ENCODE measurements at regions not wholly inside any gene's neighbourhood (a gene's known extent, or its start where the extent isn't known, plus 50 kb on each side); places are given as distances from the start of the nearest gene placed in this dataset.

- no peak for DNase-seq (ENCODE audit: low spot score)
- Histone ChIP-seq H3K27me3 (replicated peaks; ENCODE audit: insufficient read depth) (peaks cover 2% of the 10 kb centered on the region), H3K36me3 (no peaks in the 10 kb centered on the region), H3K4me1 (replicated peaks) (no peaks in the 10 kb centered on the region), H3K4me3 (no peak overlapping the region), H3K9me3 (no peaks in the 10 kb centered on the region), H3K27ac (no peak overlapping the region)
- TF ChIP-seq POLR2AphosphoS5 (IDR thresholded peaks at IDR 0.05) (no peak), CTCF (IDR thresholded peaks at IDR 0.05) (no peak), POLR2A (IDR thresholded peaks at IDR 0.05) (no peak)
- 32% methylated on average over 6 of the region's 6 CpGs for WGBS
- intact Hi-C loops (cut with DNase I), result no loop called here
Observed at GRCh38 chr6:99036672-99037071, 88.9 kb upstream of the FBXL4 start.

DNA sequence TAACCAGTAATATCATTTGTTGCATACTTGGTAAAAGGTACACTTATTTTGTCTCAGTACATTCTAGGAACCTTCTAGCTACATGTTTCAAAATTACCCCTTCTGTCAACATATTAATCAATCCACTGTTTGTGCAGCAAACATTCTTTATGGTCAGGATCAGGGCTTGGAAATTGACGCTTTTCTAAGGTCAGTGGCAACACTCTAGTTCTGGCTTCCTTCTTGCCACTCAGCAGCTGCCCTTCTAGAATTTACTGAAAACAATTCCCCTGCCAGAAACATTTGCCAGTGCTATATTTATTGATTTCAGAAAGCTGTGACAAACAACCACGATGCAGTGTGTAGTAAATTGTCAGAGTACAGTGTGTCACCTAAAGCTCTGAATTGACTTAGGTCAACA lies 84.7 kb upstream of the FBXL4 start:
- no peaks in the 10 kb centered on the region for H3K27me3 ChIP-seq (replicated peaks; ENCODE audit: insufficient read depth)
- TF ChIP-seq CTCF (IDR thresholded peaks at IDR 0.05), result no peak
- no peak for TF ChIP-seq POLR2AphosphoS5 (IDR thresholded peaks at IDR 0.05)
- no peak for TF ChIP-seq POLR2A (IDR thresholded peaks at IDR 0.05)
- H3K4me1 ChIP-seq (replicated peaks), result no peaks in the 10 kb centered on the region
- H3K27ac ChIP-seq, result no peak overlapping the region
- WGBS, result 44% methylated on average over 2 of the region's 2 CpGs
- H3K36me3 ChIP-seq, result no peaks in the 10 kb centered on the region
- intact Hi-C loops (cut with DNase I), result no loop called here
- H3K9me3 ChIP-seq, result no peaks in the 10 kb centered on the region
- no peak overlapping the region for H3K4me3 ChIP-seq
- no peak for DNase-seq (ENCODE audit: low spot score)

DNA sequence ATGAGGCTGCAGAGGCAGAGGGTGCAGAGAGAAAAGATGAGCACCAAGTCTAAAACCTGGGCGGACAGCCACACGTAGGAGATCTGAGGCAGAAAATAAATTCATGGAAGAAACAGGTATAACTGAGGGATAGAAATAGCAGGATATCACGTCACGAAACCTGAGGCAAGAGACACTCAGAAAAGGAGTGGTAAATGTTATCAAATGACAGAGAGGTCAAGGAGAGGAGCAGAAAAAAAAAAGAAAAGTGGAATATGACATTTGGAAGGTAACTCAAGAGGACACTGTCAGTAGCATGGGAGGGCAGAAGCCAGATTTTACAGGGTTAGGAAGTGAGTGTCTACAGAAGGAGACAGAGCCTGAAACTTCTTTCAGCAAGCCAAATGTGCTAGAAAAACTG lies 84.2 kb upstream of the FBXL4 start:
- H3K9me3 ChIP-seq, result no peaks in the 10 kb centered on the region
- no peak overlapping the region for H3K4me3 ChIP-seq
- intact Hi-C loops (cut with DNase I), result no loop called here
- no peak overlapping the region for H3K27ac ChIP-seq
- 79% methylated on average over 4 of the region's 4 CpGs for WGBS
- no peak for DNase-seq (ENCODE audit: low spot score)
- no peaks in the 10 kb centered on the region for H3K4me1 ChIP-seq (replicated peaks)
- no peak for TF ChIP-seq CTCF (IDR thresholded peaks at IDR 0.05)
- no peak for TF ChIP-seq POLR2AphosphoS5 (IDR thresholded peaks at IDR 0.05)
- TF ChIP-seq POLR2A (IDR thresholded peaks at IDR 0.05), result no peak
- no peaks in the 10 kb centered on the region for H3K27me3 ChIP-seq (replicated peaks; ENCODE audit: insufficient read depth)
- H3K36me3 ChIP-seq, result no peaks in the 10 kb centered on the region

DNA sequence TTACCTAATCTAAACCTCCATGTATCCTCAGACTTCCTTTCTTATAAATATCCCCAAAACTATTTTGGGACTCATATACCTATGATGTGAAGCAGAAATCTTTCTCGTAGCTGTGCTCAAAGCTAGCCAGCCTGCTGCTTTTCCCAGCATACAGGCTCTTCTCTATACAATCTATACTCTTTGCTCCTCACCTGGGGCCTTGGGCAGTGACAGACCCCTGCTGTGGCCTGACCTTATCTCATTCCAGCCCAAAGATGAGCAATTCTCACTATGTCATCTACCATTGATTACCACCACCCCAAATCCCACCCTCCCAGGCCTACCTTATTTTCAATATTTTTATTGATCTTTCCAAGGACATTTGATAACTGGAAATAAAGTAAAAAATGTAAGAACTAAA lies 83.2 kb upstream of the FBXL4 start:
- DNase-seq (ENCODE audit: low spot score), result no peak
- no peak overlapping the region for H3K4me3 ChIP-seq
- 72% methylated on average over 1 of the region's 1 CpG for WGBS
- TF ChIP-seq POLR2A (IDR thresholded peaks at IDR 0.05), result no peak
- TF ChIP-seq POLR2AphosphoS5 (IDR thresholded peaks at IDR 0.05), result no peak
- no peak for TF ChIP-seq CTCF (IDR thresholded peaks at IDR 0.05)
- no peak overlapping the region for H3K27ac ChIP-seq
- no peaks in the 10 kb centered on the region for H3K4me1 ChIP-seq (replicated peaks)
- no peaks in the 10 kb centered on the region for H3K36me3 ChIP-seq
- intact Hi-C loops (cut with DNase I), result no loop called here
- no peaks in the 10 kb centered on the region for H3K9me3 ChIP-seq
- no peaks in the 10 kb centered on the region for H3K27me3 ChIP-seq (replicated peaks; ENCODE audit: insufficient read depth)

DNA sequence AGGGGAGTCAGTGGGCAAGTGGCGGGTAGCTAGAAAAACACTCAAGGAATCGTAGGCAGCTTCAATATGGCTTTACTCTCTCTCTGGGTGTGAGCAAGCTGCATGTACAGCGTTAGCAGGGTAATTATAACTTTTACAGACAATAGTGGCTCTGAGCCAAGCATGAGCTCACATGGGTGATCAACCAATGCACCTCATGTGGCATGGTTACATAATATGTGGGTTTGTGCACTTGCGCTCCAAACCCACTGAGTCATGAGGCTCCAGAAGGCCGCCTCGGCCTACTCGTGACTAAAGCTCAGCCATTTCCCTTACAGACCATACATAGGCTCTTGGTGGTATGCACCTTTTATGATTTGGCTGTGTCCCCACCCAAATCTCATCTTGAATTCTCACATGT lies 78.4 kb upstream of the FBXL4 start:
- WGBS, result 92% methylated on average over 7 of the region's 7 CpGs
- Histone ChIP-seq H3K27me3 (replicated peaks; ENCODE audit: insufficient read depth) (no peaks in the 10 kb centered on the region), H3K27ac (no peak overlapping the region), H3K4me1 (replicated peaks) (no peaks in the 10 kb centered on the region), H3K36me3 (no peaks in the 10 kb centered on the region), H3K9me3 (no peaks in the 10 kb centered on the region), H3K4me3 (no peak overlapping the region)
- TF ChIP-seq POLR2A (IDR thresholded peaks at IDR 0.05), result no peak
- TF ChIP-seq CTCF (IDR thresholded peaks at IDR 0.05), result no peak
- no peak for TF ChIP-seq POLR2AphosphoS5 (IDR thresholded peaks at IDR 0.05)
- intact Hi-C loops (cut with DNase I), result no loop called here
- no peak for DNase-seq (ENCODE audit: low spot score)
